ENCODE measurements at regions not wholly inside any gene's neighbourhood (a gene's known extent, or its start where the extent isn't known, plus 50 kb on each side); places are given as distances from the start of the nearest gene placed in this dataset.

GRCh38 chr12:60259225-60259624, 663.4 kb downstream of the SLC16A7 start:
- TF ChIP-seq CTCF (IDR thresholded peaks at IDR 0.05) (no peak), CREB1 (CRISPR knock-in tag; IDR thresholded peaks at IDR 0.05) (no peak), TEAD4 (CRISPR knock-in tag; IDR thresholded peaks at IDR 0.05) (no peak), JUN (CRISPR knock-in tag; IDR thresholded peaks at IDR 0.05) (no peak), SMAD3 (CRISPR knock-in tag; IDR thresholded peaks at IDR 0.05; ENCODE audit: borderline replicate concordance) (no peak), KAT7 (CRISPR knock-in tag; IDR thresholded peaks at IDR 0.05; ENCODE audit: borderline replicate concordance) (no peak), ETV6 (CRISPR knock-in tag; IDR thresholded peaks at IDR 0.05) (no peak), ZNF263 (CRISPR knock-in tag; IDR thresholded peaks at IDR 0.05; ENCODE audit: low read depth) (no peak), FOXK1 (CRISPR knock-in tag; IDR thresholded peaks at IDR 0.05) (no peak)
- TF ChIP-seq, protein P1, sequence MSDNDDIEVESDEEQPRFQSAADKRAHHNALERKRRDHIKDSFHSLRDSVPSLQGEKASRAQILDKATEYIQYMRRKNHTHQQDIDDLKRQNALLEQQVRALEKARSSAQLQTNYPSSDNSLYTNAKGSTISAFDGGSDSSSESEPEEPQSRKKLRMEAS (CRISPR knock-in tag; IDR thresholded peaks at IDR 0.05), result no peak
